GM19328 (cell line): ENCODE measurements at regions not wholly inside any gene's neighbourhood (a gene's known extent, or its start where the extent isn't known, plus 50 kb on each side); places are given as distances from the start of the nearest gene placed in this dataset.

Experiments used
- ATAC-seq: cut with Tn5 transposase; IDR thresholded peaks from one replicate; pipeline ENCODE4 v1.9.1; 2021; ENCODE audit warnings: mild to moderate bottlenecking, moderate library complexity; ENCODE audit not compliant: unreplicated experiment

DNA sequence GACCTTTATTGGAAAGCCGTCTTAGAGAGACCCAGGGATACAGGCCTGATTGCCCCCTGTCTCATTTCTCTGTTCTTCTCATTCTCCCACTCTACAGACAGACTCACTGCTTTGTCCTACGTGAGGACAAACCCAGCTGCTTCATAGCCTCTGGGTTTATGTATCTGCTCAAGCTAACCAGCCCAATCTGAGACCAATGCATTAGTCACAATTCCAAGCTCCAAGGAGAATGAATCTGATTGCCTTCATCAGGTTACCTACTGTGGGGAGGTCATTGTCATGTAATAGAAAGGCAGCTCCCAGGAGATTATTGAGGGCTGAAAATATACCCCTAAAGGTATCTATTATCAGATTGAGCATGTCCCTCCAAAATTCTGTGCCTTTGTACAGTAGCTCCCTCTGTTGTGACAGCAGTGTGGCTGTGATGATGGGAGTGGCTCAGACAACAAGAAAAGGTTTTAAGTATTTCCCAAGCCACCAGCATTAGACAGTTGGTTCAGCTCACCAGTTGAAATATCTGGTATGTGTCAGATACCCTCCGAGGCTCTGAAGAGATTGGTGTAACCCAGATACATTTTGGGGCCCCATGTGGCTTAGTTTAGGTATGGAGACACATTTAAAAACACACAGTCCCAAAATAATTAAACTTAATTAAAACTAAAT, 123.1 kb upstream of the EEPD1 start:
- no peak for ATAC-seq

DNA sequence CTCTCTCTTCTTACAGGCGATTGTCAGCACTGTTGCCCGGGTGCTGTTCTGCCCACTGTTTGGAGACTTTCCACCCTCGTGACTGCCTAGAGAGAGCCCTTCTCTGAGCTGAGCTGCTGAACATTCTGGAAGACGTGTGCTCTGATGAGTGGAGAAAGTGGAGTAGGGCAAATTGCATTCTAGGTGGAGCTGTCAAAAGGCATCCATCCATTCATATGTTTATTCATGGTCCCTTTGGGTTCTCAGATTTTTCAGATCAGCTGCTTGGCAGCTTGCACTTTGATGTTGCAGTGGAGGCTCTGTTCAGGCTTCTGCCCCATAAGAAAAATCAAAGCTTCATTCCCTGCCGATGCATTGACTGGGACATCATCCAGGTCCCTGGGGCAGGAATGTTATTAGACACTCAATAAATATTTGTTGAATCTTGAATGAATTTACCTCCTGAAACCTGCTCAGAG, 120.7 kb upstream of the EEPD1 start:
- no peak for ATAC-seq

DNA sequence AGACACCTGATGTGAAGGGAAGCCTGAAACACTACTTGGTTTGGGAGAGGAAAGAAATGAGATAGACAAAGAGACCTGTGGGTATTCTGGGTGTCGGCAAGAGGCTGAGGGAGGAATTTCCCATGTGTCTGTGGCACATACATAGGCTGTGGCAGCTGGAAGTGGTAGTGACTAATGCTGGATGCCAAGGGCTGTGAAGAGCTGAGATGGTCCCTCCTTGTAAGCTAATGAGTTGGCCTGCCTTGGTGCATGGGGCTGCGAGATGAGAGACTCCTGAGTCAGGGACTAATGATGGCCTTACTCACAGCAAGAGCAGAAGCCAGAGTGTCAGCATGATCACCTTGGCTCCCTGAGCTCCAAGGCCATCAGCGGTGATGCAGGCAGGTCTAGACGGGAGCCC, 119.0 kb upstream of the EEPD1 start:
- ATAC-seq = no peak

DNA sequence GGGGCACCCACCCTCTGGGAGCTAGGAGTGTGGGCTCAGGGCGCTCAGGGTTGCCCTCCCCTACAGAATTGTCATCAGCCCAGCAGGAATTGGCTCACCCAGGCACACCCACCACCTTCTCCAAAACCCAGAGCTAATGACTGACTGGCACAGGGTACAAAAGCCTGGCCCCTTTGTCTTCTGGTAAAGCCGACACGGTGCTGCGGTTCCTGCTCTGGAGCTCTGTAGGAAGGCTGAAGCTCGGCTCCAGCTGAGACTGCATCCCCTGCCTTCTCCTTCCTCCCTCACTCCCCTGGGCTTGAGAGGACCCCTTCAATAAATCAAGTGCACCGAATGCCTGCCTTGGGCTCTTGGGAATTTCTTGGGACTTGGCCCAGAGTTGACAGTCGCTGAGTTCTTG, 117.9 kb upstream of the EEPD1 start:
- ATAC-seq = no peak

DNA sequence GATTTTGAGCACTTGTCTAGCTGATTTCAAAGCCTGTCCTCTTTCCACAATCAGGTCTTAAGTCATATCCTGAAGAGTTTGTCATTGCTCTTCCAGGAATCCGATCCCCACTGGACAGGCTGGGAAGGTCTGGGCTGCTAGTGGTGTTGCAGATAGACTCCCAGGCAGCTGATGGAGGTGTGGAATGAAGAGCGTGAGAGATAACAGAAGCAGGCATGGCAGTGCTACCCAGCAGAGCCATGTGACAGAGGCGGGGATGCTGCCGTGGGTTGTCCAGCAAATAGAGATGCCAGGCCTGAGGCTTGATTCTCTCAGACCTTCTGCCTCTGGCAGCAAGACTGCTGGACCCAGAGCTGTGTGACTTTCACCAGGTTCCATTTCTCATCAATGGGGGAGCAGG, 116.5 kb upstream of the EEPD1 start:
- no peak for ATAC-seq

DNA sequence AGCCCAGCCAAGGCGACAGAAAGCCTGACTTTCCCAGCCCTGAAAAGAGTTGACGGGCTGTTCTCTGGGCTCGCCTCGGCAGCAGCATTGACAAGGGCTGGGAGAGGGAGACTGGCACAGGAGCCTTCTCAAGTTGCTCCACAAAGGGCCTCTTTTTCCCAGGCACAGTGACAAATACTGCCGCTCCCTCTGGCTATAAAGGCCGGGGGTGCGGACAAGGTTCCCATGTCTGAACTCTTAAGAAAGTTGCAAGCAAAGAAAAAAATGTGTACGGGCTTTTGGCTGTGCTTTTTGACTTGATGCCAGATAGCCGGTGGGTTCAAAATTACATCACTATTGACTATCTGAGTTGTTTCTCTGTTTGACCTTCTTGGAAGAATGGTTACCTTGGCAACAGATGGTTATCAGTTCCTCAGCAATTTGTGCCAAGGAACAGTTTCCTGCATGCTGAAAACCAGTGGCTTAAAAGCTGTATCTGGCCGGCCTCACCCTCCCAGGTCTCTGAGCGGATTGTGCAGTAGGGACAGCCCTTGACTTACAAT, 115.9 kb upstream of the EEPD1 start:
- no peak for ATAC-seq

DNA sequence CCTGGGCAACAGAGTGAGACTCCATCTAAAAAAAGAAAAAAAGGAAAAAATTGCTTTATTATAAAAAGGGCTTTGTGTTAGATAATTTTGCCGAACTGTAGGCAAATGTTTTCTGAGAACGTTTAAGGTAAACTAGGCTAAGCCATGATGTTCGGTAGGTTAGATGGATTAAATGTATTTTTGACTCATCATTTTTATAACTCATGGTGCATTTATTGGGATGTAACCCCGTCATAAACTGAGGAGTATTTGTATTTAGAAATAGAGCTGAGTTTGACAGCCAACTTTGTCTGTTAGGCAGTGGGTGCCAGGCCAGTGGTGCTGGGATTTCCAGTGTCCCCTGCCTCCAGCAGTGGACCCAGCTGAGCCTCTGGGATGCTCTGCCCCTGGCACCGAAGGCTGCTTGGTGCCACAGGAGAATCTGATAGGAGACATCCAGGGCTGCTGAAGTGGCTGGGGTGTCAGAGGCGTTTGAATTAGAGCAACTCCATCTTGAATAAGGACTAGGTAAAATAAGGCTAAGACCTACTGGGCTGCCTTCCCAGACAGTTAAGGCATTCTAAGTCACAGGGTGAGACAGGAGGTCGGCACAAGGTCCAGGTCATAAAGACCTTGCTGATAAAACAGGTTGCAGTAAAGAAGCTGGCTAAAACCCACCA, 114.9 kb upstream of the EEPD1 start:
- ATAC-seq = no peak

DNA sequence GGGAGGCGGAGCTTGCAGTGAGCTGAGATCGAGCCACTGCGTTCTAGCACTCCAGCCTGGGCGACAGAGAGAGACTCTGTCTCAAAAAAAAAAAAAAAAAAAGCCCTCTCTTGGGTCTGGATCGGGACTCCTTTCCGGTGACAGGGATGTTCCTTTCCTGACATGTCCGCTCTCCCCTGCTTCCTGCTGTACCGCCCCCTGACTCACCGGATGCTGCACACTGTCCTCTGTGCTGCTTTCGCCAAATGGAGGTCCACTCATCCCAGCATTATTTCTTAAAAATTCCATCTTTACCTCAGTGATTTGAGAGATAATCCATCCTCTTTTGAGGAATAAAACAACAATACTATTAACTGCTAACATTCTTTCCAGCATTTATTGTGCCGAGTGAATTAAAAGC, 113.8 kb upstream of the EEPD1 start:
- ATAC-seq = no peak

DNA sequence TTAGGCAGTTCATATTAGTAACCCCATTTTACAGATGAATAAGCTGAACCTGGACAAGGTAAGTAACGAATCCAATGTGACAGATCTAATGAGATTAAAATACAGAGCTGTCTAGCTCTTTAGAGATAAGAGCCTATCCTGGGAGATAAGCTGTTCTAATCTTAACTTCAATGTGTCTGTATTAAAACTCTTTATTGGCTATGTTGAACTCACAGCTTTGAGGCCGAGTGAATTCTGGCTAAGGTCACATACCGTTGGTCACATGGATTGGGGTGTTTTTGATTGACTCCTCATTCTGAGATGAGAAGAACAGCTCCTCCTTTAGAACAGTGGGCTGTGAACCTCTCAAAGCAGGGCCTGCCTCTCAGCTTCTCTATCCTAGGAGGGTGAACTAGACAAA, 113.4 kb upstream of the EEPD1 start:
- no peak for ATAC-seq

DNA sequence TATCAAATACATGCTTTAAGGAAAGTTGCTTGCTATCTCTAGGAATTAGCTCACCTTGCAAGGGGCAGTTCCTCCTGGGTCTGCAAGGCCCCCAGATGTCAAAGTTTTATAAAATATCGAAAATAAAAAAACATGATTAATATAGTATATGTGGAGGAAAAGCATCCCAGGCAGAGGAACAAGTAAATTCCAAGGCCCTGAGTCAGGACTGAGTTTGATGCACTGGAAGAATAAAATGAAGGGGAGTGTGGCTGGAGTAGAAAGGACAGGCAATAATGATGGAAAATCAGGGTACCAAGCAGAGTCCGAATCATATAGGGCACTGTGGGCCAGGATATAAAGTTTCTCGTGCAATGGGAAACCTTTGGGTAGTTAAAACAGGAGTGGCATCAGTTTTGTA, 112.4 kb upstream of the EEPD1 start:
- ATAC-seq = no peak

DNA sequence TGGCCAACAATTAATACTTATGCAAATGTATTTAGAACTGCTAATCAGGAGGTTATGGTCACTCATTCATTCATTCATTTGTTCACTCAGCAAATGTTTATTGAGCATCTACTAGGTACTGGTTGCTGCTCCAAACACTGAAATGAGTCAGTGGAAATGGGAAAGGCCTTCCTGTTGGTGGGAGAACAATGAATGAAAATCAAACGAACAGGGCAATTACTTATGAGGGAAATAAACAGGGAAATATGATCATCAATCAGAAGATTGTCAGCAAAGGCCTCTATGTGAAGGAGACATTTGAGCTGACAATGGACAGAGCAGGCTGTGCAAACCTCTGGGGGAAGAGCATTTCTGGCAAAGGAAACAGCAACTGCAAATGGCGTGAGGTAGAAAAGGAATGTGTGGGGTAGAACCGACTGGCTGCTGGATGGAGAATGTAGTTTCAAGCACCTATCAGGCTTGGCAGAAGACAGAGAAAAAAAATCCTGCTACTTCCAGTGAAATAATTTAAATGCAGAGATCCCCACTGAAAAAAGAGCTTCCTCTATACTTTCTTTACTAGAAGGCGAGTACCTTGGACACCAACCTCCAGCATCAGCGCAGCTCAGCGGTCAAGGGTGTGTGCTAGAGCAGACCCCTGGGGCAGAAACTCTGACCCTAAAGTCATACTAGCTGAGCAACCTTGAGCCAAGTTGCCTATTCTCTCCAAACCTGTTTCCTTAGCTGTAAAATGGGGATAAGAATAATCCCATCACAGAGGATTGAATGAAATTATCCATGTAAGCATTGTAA, 108.8 kb upstream of the EEPD1 start:
- ATAC-seq = no peak

DNA sequence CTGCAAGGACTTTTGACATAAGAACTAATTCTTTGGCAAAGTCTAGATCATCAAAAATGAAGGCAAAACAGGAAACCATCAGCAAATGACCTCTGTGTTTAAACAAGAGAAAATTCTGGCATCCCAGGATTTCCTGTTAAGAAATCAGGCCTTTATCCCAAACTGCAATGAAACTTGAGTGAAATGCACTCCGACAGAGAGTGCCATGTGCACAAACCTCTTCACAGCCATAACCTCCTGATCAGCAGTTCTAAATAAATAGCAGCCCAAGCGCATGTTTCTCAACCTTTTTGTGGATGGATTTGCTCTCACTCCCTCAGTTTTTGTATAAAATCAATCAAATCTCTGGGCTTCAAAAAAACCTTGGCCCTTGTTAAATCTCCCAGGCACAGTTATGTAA, 107.7 kb upstream of the EEPD1 start:
- no peak for ATAC-seq

DNA sequence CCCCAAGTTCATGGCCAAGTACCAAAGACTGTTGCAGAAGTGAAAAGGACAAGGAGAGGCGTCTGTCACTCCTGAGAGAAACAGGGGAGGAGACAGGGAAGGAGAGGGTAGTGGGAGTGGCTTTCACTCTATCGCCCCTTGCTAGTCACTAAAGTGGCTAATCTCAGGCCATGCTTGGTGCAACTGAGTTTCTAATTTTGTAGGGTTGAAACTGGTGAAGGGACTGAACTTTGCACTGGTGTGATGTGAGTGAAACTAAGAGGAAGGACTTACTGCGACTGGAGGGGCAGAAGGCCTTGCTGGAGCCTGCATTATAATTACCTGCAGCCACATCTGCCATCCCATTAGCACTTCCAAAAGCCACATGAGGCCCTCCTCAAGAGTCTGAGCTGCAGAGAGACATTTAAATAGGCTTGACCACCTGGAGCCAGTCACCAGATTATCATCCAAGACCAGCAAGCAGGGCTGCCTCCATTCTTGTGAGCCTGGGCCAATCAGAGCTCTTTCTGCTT, 107.2 kb upstream of the EEPD1 start:
- no peak for ATAC-seq

DNA sequence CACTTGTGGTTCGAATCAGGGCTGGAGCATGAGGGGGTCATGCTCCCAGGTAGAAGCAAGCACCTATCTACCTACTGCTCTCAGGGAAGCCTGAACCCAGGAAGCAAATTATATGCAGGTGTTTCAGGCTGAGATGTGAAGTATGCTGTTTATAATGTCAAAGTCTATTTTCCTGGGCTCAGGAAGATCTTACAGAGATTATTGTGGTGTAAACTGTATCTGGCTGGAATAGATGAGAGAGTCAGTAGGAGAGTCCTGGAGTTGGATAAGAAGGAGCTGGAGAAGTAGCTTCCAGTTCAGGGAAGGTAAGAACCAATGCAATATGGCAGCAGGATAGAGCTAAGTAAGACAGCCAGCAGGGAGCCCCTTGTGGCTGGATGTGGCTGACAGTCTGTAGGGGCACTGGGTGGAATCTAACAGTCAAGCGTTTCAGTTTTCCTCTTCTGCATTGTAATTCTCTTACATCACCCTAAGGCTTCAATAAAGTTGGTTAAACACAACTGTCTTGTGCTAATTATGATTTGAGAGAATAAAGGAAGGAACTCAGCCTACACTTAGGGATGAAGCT, 105.9 kb upstream of the EEPD1 start:
- no peak for ATAC-seq

DNA sequence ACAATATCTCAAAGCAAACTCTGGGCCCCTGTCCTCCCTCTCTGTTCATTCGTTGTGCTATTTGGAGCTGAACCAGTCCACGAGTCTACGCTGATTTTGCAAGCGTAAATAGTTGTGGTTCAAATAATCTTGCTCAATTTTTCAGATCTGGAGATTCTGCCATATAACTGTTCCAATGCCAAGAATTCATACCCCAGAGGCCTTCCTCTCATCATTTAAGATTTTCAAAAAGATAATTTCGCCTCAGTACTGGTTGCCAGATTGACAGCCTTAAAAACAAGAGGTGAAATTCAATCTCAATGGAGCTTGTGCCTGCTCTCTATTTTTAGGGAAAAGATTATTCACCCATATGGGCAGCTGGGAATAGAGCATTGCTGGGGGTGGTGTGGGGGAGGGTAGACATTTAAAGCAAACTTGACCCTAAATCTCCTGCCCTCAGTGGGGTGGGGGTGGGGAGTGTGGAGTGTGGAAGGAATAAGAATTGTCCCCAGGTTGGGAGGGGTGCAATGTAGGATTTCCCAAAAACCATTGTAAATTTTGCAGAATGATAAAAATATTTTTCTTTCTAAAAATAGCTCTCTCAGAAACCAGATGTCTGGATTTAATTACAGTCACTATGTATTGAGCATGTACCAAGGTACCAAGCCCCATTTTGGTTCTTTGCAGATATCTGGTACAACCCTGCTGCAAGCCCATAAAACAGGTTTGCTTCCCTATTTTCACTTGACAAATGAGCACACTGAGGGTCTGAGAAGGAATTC, 104.7 kb upstream of the EEPD1 start:
- no peak for ATAC-seq

DNA sequence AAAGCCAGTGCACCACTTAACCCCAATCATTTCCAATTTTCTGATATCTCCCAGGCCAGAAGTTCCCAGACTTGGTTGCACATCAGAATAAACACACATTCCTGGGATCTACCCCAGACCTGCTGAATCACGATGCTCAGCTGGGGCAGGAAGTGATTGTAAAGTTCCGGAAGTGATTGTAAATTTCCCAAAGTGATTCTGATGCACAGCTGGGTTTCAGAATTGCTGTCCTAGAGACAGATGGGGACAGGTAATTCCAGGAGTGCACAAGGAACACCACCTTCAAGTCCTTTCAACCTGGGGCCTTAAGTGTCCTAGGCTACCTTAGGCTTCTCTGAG, 104.2 kb upstream of the EEPD1 start:
- ATAC-seq = no peak

DNA sequence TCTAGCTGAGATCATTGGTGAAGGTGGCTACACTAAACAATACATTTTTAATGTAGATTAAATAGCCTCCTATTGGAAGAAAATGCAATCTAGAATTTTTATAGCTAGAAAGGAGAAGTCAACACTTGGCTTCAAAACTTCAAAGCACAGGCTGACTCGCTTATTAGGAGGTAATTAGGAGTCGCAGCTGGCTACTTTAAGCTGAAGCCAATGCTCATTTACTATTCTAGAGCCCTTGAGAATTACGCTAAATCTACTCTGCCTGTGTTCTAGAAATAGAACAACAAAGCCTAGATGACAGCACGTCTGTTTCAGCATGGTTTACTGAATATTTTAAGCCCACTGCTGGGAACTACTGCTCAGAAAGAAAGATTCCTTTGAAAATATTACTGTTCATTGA, 101.6 kb upstream of the EEPD1 start:
- ATAC-seq = no peak

DNA sequence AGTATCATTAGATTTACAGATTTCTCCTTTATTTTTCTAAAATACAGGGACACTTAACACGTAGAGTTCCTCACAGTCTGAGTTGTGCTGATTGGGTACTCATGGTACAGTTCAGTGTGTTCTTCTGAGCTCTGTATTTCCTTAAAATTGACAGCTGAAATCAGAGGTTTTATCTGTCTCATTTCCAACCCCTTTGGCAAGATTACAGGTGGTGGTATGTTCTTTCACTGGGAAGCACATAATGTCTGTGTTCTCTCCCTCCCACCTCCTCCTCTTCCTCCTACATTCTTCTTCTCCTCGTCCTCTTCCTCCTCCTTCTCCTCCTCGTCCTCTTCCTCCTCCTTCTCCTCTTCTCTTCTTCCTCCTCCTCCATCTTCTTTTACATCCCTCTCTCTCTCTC, 99.5 kb upstream of the EEPD1 start:
- ATAC-seq = no peak

DNA sequence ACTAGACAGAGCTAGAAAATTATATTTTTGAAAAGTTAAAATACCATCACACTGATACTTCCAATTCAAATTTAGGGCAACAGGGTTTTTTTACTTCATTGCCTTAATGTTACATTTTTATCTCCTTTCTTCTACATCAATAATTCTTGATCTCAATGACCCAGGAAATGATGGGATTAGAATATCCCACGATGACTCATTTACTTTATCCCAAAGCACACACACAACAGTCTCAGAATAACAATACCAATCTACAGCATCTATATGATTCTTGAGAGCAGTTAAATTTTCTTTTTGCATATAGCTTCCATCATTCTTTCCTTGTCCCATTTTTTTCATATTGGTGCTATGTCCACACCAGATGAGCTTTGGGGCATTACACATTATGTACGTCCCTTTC, 98.4 kb upstream of the EEPD1 start:
- ATAC-seq = no peak

DNA sequence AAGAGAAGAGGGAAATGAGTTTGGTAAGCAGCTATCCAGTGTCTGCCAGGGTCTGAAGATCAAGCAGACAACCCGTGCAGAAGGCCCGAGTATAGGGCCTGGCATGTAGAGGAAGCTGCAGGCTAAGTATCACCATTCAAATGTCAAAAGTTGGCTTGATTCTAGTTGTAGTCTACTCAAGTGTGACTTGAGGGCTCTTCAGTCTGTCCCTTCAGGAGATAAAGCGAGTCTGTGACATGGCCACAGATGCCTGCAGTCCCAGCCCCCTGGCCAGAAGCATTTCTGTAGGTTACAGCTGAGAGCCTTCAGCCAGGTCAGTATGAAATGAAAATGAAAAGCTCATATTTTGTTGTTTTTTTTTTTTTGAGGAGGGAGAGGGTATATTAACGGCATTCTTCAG, 97.8 kb upstream of the EEPD1 start:
- ATAC-seq = no peak

DNA sequence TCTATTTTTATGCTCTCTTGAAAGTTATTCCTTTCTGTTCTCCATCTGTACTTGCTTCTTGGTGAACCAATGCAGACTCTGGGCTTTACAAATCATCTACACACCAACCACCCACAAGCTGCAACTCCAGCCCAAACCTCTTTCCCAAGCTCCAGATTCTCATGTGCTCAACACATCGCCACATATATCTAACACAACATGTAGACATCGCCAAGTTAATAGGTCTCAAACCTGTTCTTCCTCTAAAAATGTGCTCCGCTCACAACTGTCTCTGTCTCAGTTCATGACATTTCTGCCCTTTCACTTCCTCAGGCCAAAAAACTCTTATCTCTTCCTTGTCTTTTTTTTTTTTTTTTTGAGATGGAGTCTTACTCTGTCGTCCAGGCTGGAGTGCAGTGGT, 95.7 kb upstream of the EEPD1 start:
- ATAC-seq = peak; percentile 67
